H9 (cell line): ENCODE measurements at regions not wholly inside any gene's neighbourhood (a gene's known extent, or its start where the extent isn't known, plus 50 kb on each side); places are given as distances from the start of the nearest gene placed in this dataset.

ENCODE experiments used
- DNase-seq: peaks from one replicate; pipeline ENCODE4 v3.0.0-alpha.2; 2017
- H2AFZ ChIP-seq: one replicate; pipeline ENCODE4 v1.6.1; 2013; ENCODE audit warnings: mild to moderate bottlenecking, low read length, control low read depth, moderate library complexity
- H2AK5ac ChIP-seq: 2 replicates; pipeline ENCODE4 v1.6.1; 2013; ENCODE audit warnings: low read length, control low read depth, mixed read lengths; ENCODE audit not compliant: insufficient read length
- H2BK120ac ChIP-seq: one replicate; pipeline ENCODE4 v1.6.1; 2013; ENCODE audit warnings: low read depth, mild to moderate bottlenecking, low read length, control low read depth, inconsistent platforms; ENCODE audit not compliant: poor library complexity, severe bottlenecking
- H2BK12ac ChIP-seq: 2 replicates; pipeline ENCODE4 v1.6.1; 2013; ENCODE audit warnings: low read length, control low read depth, mixed read lengths, low read depth; ENCODE audit not compliant: insufficient read length
- H2BK15ac ChIP-seq: 2 replicates; pipeline ENCODE4 v1.6.1; 2013; ENCODE audit warnings: low read depth, low read length, control low read depth
- H2BK20ac ChIP-seq: one replicate; pipeline ENCODE4 v1.6.1; 2013; ENCODE audit warnings: low read depth, mild to moderate bottlenecking, low read length, control low read depth, inconsistent platforms; ENCODE audit not compliant: poor library complexity, severe bottlenecking
- H2BK5ac ChIP-seq: 2 replicates; pipeline ENCODE4 v1.6.1; 2013; ENCODE audit warnings: low read length, control low read depth, mixed read lengths; ENCODE audit not compliant: insufficient read length
- H3K14ac ChIP-seq: 2 replicates; pipeline ENCODE4 v1.6.1; 2013; ENCODE audit warnings: low read length, control low read depth; ENCODE audit not compliant: insufficient read depth
- H3K18ac ChIP-seq: 2 replicates; pipeline ENCODE4 v1.6.1; 2013; ENCODE audit warnings: low read depth, mild to moderate bottlenecking, mixed read lengths, low read length, control low read depth; ENCODE audit not compliant: insufficient read length
- H3K23ac ChIP-seq: 2 replicates; pipeline ENCODE4 v1.6.1; 2013; ENCODE audit warnings: low read length, control low read depth, mixed read lengths, low read depth; ENCODE audit not compliant: insufficient read length
- H3K23me2 ChIP-seq: 2 replicates; pipeline ENCODE4 v1.6.1; 2013; ENCODE audit warnings: low read depth, mild to moderate bottlenecking, mixed read lengths, low read length, control low read depth; ENCODE audit not compliant: insufficient read length, poor library complexity, severe bottlenecking
- H3K27ac ChIP-seq: 2 replicates; pipeline ENCODE4 v1.5.1; 2013; ENCODE audit warnings: low read length, control low read depth, mixed read lengths, low read depth; ENCODE audit not compliant: insufficient read length
- H3K27me3 ChIP-seq: 2 replicates; pipeline ENCODE4 v1.6.1; 2013; ENCODE audit warnings: low read length, control low read depth, inconsistent platforms; ENCODE audit not compliant: insufficient read depth
- H3K4ac ChIP-seq: 2 replicates; pipeline ENCODE4 v1.6.1; 2013; ENCODE audit warnings: low read depth, mild to moderate bottlenecking, control low read depth, inconsistent platforms, low read length, moderate library complexity
- H3K4me1 ChIP-seq: 2 replicates; pipeline ENCODE4 v1.6.1; 2013; ENCODE audit warnings: low read length, control low read depth, inconsistent platforms; ENCODE audit not compliant: insufficient read depth
- H3K4me2 ChIP-seq: 2 replicates; pipeline ENCODE4 v1.6.1; 2013; ENCODE audit warnings: low read length, control low read depth, mixed read lengths; ENCODE audit not compliant: insufficient read length, insufficient read depth
- H3K56ac ChIP-seq: 2 replicates; pipeline ENCODE4 v1.6.1; 2013; ENCODE audit warnings: low read depth, mild to moderate bottlenecking, mixed read lengths, low read length, control low read depth; ENCODE audit not compliant: insufficient read length
- H3K79me1 ChIP-seq: 2 replicates; pipeline ENCODE4 v1.6.1; 2013; ENCODE audit warnings: low read depth, mild to moderate bottlenecking, moderate library complexity, low read length, control low read depth, inconsistent platforms; ENCODE audit not compliant: insufficient read depth, poor library complexity, severe bottlenecking
- H3K79me2 ChIP-seq: 2 replicates; pipeline ENCODE4 v1.6.1; 2013; ENCODE audit warnings: low read length, control low read depth, inconsistent platforms; ENCODE audit not compliant: insufficient read depth
- H3K9ac ChIP-seq: 2 replicates; pipeline ENCODE4 v1.6.1; 2013; ENCODE audit warnings: low read length, control low read depth, mixed read lengths; ENCODE audit not compliant: insufficient read length; ENCODE audit errors: extremely low read depth
- H3K9me3 ChIP-seq: one replicate; pipeline ENCODE4 v1.6.1; 2013; ENCODE audit warnings: low read depth, low read length, inconsistent platforms; ENCODE audit not compliant: control insufficient read depth
- H3T11ph ChIP-seq: one replicate; pipeline ENCODE4 v1.6.1; 2013; ENCODE audit warnings: mild to moderate bottlenecking, low read length, control low read depth, inconsistent platforms
- H4K20me1 ChIP-seq: one replicate; pipeline ENCODE4 v1.6.1; 2013; ENCODE audit not compliant: control insufficient read depth, insufficient read length, insufficient read depth
- H4K5ac ChIP-seq: 2 replicates; pipeline ENCODE4 v1.6.1; 2013; ENCODE audit warnings: low read depth, mild to moderate bottlenecking, mixed read lengths, low read length, control low read depth; ENCODE audit not compliant: insufficient read length
- H4K8ac ChIP-seq: replicated peaks from 2 replicates; pipeline ENCODE4 v1.6.1; 2013; ENCODE audit warnings: low read length, control low read depth, mixed read lengths, low read depth; ENCODE audit not compliant: insufficient read length
- H4K91ac ChIP-seq: 2 replicates; pipeline ENCODE4 v1.6.1; 2013; ENCODE audit warnings: low read depth, mild to moderate bottlenecking, moderate library complexity, mixed read lengths, low read length, control low read depth; ENCODE audit not compliant: insufficient read length
- H3K27ac Mint-ChIP-seq, 3 experiments: 2 replicates in 2 of 3; 3 replicates in 1 of 3; pipeline ENCODE4 v1.8.0; 2020 to 2021; ENCODE audit warnings: mixed read lengths in 3 of 3, mild to moderate bottlenecking in 1 of 3, moderate library complexity in 1 of 3
- H3K27me3 Mint-ChIP-seq: 2 replicates; pipeline ENCODE4 v1.8.0; 2021; ENCODE audit warnings: low read depth, mild to moderate bottlenecking, moderate library complexity, mixed read lengths
- H3K36me3 Mint-ChIP-seq, 3 experiments: 2 replicates in 2 of 3; 3 replicates in 1 of 3; pipeline ENCODE4 v1.8.0; 2020 to 2021; ENCODE audit warnings: low read depth in 3 of 3, mixed read lengths in 3 of 3; ENCODE audit not compliant: insufficient read depth in 1 of 3
- H3K4me1 Mint-ChIP-seq, 2 experiments: 2 replicates each; pipeline ENCODE4 v1.8.0; 2020; ENCODE audit warnings: mixed read lengths in 2 of 2
- H3K4me3 Mint-ChIP-seq, 2 experiments: 2 replicates in 1 of 2; 3 replicates in 1 of 2; pipeline ENCODE4 v1.8.0; 2020 to 2021; ENCODE audit warnings: mild to moderate bottlenecking in 2 of 2, mixed read lengths in 2 of 2, moderate library complexity in 1 of 2
- H3K9me3 Mint-ChIP-seq, 2 experiments: 2 replicates in 1 of 2; 3 replicates in 1 of 2; pipeline ENCODE4 v1.8.0; 2020; ENCODE audit warnings: mild to moderate bottlenecking in 2 of 2, mixed read lengths in 2 of 2, moderate library complexity in 1 of 2
- CTCF ChIP-seq: fragments of 200-600 bp; sonication (generic); conservative IDR thresholded peaks from 3 replicates; pipeline ENCODE4 v1.8.0; 2021; ENCODE audit warnings: antibody characterized with exemption, mild to moderate bottlenecking
- WGBS: extraction: QIAGEN DNeasy Blood & Tissue Kit; methylation state at CpG from one replicate; pipeline ENCODE4 v1.1.7; 2013; ENCODE audit warnings: missing lambda C conversion rate, low lambda C conversion rate, mixed read lengths; ENCODE audit not compliant: insufficient read length; ENCODE audit errors: extremely low coverage; 5-methylcytosine and 5-hydroxymethylcytosine counted together

- no peak overlapping the region for H4K8ac ChIP-seq
Observed at GRCh38 chr9:101792475-101792874, 54.0 kb upstream of the GRIN3A start.

More at GRCh38 chr9:101792475-101792874, 54.0 kb upstream of the GRIN3A start:
- Histone ChIP-seq H3K4me2 (no peak overlapping the region), H3K27ac (no peak overlapping the region), H3K23me2 (no peaks in the 10 kb centered on the region), H2BK5ac (no peak overlapping the region), H4K5ac (no peak overlapping the region), H2AK5ac (no peak overlapping the region), H2BK15ac (no peak overlapping the region), H3K27me3 (no peaks in the 10 kb centered on the region), H3K4ac (no peak overlapping the region), H2BK120ac (no peak overlapping the region), H4K20me1 (no peaks in the 10 kb centered on the region), H2AFZ (no peak overlapping the region), H2BK12ac (no peak overlapping the region), H3K18ac (no peak overlapping the region), H3K23ac (no peak overlapping the region), H3K9me3 (no peaks in the 10 kb centered on the region), H3T11ph (no peak overlapping the region), H3K4me1 (no peaks in the 10 kb centered on the region), H3K56ac (no peak overlapping the region), H3K79me1 (no peaks in the 10 kb centered on the region), H3K79me2 (no peaks in the 10 kb centered on the region; the same call in 1 of the 2 replicates), H2BK20ac (no peak overlapping the region), H4K91ac (no peak overlapping the region), H3K9ac (no peak overlapping the region), H3K14ac (no peak overlapping the region)
- H3K36me3 Mint-ChIP-seq = no peaks in the 10 kb centered on the region
- H3K27ac Mint-ChIP-seq = no peak overlapping the region
- peaks cover 3% of the 10 kb centered on the region for H3K27me3 Mint-ChIP-seq
- WGBS = no CpG with 5 or more reads among the region's 3 CpGs
- DNase-seq = no peak
- no peaks in the 10 kb centered on the region for H3K9me3 Mint-ChIP-seq
- H3K4me3 Mint-ChIP-seq = no peak overlapping the region
- H3K4me1 Mint-ChIP-seq = no peaks in the 10 kb centered on the region
- no peak for TF ChIP-seq CTCF
